GM21737 (cell line): ENCODE measurements at regions not wholly inside any gene's neighbourhood (a gene's known extent, or its start where the extent isn't known, plus 50 kb on each side); places are given as distances from the start of the nearest gene placed in this dataset.
"Not testable (repeated sequence)": the region's sequence is repeated elsewhere in the genome, so short reads cannot be mapped to it uniquely, and the experiment has no call there.

Experiments
- ATAC-seq: cut with Tn5 transposase; IDR thresholded peaks from one replicate; pipeline ENCODE4 v1.9.1; 2021; ENCODE audit warnings: mild to moderate bottlenecking, moderate library complexity; ENCODE audit not compliant: unreplicated experiment

DNA sequence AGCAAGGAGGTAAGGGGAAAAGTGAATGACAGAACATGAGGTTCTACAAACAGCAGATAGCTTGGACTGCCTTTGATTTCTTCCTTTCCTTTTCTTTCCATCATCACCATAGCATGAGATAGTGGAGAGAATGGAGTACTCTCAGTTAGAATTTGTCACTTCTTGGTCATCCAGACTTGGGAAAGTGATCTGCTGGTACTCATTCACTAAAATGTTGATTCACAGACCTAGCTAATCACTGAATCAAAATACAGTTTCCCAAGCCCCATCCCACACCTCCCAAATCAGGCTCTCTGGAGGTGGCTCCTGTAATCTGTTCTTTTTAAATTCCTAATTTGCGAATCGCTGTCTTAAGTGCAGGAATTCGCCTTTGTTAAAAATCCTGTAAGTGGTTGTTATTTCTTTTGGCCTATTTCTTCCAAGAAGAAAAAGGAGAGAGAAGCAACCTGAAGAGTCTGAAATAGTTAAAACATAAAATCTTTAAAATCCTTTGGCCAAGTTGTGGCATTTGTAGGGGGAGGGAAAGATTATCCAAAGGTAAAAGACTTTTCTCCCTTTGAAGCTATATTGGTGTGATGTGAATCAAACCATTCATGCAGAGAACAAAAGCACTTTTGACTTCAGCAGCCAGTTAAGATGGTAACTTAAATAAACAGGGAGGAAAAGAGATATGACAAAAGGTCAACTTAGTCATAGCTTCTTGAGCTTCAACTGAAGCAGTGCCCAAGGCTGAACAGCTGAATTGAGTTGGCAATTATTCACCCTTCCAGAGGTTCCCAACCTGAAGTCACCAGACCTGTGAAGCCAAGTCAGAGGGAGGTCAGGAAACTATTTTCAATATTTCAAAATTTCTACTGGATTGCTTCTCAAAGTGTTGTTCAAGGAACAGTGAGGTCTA is 255.1 kb upstream of the KRR1 start:
- ATAC-seq = no peak

DNA sequence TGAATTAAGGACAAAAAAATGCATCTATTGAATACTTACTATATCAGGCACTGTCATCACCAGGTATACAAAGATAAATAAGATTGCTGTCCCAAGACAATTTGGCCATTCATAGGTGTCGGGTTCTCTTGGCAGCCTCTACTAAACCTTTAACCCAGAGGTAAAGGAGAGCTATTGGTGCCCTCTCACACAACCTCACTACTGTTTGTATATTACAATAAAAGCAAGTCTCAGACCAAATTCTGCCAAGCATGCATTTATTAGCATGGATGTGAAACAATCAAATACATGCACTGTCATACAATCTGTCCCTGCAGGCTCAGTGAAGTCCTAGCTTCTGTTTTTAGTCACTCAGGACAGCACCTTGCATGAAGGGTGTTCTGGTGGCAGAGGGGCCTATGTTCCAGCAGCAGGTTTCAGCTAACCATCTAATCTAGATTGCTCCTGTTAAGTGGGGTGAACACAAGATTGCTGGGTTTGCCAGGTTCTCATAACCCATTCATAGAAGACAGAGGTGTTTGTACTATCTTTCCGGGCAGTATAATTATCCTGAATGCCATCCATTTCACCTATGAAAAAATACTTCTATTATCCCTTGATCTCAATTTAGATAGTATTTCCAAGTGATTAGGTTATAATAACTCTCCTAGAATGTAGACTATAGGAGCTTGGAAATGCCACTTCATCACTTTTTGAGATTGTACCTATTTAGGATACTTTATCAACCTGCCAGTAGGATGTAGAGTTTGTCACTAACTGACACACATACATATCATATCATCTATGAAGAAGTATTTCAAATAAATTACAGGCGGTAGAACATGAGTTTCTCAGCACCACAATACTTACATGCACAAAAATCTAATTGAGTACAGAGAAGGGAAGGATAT is 254.0 kb upstream of the KRR1 start:
- ATAC-seq = no peak

DNA sequence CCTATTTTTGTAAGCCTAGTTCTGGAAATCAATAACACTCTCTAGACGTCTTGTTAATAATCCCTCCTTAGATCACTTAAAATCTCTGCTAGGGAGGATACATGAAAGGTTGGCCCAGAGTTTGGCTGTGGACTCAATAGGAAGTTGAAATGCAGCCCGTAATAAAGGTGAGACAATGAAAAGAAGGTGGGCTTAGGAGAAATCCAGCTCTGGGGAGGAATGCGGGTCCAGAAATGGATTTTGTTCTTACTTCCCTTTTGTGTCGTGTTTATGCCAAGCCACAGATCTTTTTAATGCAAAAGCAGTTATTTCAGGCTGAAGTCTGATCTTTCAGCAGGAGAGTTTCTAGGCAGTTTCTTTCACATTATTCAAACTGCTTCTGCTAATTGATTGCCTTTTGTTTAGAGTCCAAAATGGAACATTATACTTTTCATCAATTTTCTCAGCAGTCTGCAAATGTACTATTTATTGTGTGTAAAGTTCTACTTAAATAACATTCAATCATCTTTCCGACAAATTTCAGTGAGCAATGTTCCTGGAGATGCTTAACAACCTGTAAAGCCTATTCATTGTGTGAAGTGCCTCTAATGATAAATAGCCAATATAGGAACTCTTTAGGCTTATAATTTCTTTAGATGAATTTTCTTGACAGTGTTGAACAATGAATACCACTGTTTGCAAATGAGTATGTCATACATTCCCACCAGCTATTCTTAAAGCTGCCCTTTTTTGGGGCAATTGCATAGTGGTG is 252.9 kb upstream of the KRR1 start:
- no peak for ATAC-seq

DNA sequence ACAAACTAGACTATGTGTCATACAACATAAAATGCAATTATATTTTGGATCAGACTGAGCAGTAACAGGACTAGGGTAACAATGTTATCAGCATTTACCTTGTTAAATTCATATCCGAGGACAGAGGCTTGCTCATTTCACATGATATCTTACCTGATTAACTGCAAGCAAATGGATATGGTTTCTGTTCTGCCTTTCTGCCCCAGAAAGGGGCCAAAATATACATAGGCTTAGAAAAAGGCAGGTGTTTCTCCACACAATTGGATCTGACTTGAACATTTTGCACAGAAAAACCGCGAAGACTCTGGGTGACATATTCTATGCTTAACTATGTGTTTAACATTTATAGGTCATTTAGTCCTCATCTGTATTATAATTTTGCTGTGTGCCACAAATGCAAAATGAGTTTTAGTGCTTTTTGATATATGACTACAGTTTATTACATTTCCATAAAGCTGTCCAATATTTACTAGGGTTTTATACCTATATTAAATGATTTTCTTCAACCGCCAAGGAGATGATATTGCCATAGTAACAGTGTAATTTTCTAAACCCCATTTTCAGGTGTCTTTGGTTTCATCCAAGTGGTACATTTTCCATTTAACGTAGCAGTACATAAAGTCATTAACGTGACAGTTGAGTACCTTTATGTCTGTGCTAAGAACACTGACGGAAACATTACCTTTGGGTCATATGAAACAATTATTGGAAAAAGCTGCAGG is 249.3 kb upstream of the KRR1 start:
- ATAC-seq = no peak

DNA sequence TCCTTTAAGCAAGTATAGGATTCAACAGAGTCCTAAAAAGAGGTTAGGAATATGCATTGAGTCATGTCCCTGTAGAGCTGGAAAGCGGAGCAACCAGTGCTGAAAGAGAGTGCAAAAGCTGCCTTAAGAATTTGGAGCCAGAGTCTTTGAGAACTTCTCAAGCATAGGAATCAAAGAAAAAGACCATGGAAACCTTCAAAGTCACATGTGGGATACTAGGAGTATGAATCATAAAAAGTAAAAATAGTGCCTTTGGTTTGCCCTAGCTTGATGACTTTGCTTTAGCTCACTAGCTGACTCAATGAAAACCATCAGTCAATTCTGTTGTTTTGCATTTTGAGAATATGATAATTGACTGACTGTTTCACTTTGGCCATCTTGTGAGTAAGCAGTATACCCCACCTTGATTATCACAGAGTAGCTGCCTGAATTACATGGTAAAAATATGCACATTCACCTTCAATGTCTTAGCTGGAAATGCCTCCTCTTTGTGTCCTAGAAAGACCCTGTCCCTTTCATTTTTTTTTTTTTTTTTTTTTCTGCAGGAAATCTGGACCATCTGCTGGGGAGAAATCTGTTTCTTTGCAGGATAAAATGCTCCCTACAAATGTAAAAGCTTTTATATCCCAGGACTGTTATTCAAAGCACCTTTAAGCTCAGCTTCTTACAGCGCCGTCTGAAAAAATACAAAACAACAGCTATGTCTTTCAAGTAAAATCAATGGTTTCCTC is 248.6 kb upstream of the KRR1 start:
- ATAC-seq = no peak

DNA sequence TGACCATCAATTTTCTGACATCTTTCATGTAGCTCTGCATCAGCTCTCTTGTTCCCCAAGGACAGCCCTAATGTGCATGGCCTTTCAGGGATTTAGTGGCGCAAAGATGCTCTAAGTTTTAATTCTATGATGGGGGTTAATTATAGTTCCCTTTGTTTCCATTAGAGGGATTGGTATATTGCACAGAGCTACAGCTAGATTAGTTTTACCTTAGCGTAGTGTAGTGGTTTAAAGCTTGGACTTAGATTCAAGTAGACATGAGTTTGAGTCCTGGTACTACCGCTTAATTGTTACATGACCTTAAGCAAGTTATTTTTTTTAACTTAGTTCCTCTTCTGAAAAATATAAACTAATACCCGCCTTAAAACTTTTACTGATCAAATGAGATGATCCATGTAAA is 247.8 kb upstream of the KRR1 start:
- ATAC-seq = no peak

DNA sequence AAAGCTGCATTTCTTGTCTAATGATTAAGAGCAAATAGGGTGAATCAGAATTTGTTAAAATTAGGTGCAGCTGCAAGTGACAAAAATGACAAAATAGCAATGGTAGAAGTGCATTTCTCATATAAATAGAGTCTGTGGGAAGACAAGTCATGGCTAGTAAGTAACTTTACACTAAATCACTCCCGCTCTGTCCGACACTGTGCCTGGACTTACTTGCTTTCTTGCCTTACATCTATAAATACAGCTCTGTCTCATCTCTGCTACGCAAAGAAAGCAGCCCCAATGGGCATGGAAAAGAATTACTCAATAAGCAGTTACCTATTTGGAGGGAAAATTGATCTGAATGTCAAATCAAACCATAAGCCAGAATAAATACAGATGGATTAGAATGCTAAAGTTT is 245.4 kb upstream of the KRR1 start:
- no peak for ATAC-seq

DNA sequence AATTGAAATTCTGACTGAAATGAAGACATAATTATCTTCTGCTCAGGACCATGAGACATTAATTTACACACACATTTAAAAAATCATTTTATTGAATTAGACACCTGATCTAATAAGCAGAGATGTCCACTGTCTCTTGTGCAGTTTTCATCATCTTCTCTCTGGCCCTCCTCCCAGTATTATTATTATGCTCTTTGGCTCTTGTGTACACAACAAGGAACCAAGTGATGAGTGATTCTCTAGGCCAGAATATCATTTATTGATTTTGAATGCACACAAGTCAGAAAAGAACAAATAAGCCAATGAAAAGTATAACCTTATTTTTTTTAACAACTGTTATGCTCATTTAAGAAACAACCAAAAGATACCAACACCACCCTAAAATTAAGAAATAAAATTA is 244.7 kb upstream of the KRR1 start:
- ATAC-seq = no peak

DNA sequence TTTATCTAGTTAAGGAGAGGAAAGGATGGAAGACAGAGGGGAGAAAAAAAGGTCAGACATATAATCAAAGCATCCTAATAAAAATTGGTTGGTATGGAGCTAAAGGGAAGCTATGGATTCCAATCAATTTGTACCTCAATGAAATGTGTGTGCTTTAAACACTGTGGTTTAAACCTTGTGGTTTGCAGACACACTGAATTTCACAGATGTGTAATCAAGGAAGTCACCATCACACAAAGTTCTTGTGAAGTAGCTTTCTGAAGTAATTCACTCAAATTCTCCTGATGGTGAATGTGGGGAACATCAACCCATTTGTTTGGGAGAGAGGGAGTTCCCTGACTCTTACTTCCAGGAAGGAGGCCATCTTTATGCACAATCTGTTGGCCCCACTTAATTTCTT is 243.3 kb upstream of the KRR1 start:
- no peak for ATAC-seq

DNA sequence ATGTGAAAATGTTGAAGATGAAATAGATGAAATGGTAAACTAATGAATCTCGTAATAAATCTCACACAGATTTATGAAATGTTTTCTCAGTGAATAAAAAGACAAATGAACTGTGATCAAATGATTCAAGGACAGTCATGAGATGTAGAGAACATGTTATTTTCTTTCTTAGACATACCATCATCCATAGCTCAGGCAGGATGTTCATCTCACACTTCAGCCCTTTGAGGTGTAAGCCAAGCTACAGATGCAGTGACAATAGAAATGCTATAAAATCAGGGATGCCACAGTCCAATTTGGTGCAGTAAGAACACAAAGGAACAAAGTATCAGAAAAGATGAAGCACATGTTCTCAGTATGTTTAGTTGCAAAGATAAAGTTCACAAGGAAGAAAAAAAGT is 242.7 kb upstream of the KRR1 start:
- ATAC-seq = no peak

DNA sequence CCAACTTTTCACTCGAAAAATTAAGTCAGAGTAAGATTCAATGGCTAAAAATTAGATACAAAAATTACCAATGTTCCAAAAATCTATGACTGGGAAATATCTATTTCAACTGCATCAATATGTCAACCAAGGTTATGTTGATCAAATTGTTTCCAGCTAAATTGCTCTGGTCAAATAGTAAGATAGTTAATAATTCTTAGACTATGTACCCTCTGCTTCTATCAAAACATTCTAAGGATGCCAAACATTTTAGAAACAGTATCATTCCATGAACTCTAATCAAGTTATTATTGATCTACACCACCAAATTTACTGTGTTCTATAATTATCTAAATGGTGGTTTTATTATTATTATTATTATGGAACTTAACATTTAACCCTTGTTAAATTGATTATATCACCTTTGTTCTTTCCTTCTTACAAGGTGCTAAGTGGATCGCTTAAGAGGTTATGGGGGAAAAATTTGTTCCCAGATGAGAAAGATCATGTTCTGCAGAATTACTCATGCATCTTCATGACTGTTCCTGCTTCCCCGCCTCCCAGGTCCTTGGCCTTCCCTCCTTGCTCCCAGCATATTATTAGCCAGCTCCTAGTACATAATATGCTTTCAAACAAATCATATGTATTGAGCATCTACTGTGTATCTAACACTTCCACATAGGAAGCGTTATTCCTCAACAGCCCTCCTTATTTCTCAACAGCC is 240.5 kb upstream of the KRR1 start:
- ATAC-seq = no peak

DNA sequence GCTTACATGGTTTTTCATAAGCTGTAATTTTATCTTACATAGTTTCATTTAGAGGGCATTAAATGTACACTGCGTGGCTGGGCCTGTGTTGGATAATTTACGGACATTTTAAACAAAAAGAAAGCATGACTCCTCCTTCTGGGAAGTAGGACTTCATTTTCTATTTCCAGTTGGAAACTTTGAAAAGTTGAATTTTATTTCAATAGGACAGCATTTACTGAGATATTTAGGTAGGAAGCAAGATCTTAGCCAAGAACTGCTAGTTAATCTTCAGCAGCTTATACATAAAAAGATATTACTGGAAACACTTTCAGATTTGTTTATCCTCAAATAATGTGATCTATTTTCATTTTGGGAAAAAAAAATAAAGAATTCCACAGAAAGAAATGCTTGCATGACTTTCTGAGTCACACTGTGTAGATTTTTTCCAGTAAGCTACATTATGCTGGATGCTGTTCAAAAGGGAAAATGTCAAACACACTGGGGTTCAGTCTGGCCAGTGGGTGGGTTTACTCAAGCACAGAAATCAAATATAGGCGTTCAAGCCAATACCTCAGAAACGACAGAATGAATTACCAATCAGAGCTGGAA is 239.4 kb upstream of the KRR1 start:
- ATAC-seq = no peak

DNA sequence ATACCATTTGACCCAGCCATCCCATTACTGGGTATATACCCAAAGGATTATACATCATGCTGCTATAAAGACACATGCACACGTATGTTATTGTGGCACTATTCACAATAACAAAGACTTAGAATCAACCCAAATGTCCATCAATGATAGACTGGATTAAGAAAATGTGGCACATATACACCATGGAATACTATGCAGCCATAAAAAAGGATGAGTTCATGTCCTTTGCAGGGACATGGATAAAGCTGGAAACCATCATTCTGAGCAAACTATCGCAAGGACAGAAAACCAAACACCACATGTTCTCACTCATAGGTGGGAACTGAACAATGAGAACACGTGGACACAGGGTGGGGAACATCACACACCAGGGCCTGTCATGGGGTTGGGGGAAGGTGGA is 237.6 kb upstream of the KRR1 start:
- ATAC-seq = not testable (repeated sequence)

DNA sequence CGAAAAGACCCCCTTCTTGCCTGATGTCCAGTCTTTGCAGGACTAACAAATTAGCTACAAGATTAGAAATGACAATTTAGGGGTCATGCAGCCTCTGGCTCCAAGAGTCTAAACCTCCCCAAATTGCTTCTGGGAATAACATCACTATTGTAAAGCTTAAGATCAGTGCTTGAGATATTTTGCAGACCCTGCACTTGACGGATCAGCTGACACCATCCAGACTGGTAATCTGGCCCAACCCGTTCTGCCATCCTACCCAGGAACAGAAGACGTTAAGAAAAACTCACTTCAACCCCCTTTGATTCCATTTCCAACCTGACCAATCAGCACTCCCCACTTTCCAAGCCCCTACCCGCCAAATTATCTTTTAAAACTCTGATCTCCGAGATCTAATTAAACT is 236.7 kb upstream of the KRR1 start:
- ATAC-seq = no peak

DNA sequence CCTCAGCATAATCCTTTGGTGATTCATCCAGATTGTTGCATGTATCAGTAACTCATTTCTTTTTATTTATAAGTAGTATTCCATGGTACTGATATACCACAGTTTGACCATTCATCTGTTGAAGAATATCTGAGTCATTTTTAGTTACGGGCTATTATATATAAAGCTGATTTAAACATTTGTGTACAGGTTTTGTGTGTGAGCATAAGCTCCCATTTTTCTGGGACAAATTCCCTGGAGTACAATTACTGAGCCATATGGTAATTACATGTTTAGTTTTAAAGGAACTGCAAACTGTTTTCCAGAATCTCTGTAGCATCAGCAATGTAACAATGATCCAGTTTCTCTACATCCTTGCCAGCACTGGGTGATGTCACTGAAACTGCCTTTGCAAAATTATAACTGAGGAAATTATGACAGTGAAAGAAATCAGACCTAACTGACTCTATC is 236.2 kb upstream of the KRR1 start:
- no peak for ATAC-seq

DNA sequence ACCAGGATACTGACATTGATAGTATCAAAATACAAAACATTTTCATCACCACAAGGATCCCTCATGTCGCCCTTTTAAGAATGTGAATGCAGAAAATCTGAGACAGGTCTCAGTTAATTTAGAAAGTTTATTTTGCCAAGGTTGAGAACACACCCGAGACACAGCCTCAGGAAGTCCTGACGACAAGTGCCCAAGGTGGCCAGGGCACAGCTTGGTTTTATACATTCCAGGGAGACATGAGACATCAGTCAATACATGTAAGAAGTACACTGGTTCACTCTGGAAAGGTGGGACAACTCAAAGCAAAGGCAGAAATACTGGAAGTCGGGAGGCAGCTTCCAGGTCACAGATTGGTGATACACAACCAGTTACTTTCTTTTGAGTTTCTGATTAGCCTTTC is 235.2 kb upstream of the KRR1 start:
- ATAC-seq = no peak

DNA sequence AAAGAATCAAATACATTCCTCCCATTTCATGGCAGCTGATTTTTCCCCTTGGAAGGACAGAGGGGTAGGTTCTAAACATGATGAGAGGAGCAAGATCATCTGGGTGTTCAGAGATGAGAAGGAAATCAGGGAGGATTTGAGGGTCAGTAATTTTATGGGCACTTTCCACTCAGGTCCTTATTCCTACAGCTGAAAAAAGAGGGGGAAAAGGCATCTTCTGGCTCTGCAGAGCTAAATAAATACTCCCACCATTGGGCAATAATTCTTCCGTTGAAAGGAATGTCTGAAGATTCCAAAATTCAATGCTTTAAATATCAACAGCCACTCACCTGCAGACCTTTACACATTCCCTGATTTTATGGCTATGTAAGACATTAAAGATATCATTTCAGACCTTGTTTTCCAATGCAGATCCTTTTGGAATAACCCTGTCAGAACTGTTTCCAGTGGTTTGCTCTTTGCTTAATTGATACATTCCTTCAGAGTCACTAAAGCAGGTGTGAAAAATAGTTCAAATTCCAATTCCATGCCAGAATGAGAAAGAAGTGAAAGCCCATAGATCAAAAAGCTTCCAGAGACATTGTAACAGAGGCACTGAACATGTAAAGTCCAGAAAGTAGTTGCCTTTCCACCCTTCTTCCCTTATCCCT is 233.3 kb upstream of the KRR1 start:
- ATAC-seq = no peak

DNA sequence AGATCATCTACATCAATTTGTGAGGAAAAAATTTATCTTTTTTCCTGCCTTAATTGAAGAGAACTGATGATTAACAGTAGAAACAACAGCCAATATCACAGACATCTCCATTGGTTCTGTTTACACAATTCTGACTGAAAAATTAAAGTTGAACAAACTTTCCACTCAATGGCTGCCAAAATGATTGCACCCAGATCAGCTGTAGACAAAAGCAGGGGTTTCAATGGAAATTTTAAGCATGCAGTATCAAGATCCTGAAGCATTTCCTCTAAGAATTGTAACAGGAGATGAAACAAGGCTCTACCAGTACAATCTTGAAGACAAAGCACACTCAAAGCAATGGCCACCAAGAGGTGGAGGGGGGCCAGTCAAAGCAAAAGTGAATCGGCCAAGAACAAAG is 231.6 kb upstream of the KRR1 start:
- no peak for ATAC-seq
